ENCODE measurements at regions not wholly inside any gene's neighbourhood (a gene's known extent, or its start where the extent isn't known, plus 50 kb on each side); places are given as distances from the start of the nearest gene placed in this dataset.

DNA sequence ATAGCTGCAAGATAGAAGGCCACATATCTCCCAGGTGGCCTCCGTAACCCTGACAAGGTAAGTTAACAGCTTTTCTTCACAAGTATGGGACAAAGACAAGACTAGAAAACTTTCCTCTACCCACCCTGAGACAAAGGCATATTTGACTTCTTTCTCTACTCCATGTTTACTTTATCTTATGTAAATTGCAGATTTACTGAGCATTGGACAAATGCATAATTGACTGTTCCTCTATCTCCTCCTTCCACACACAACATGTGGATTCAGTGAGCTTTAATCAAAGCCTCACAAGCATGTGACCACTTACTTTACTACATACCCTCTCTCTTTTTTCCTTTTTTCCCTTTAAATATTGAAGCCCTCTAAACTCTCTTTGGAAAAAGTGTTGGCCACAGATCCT is 289.1 kb upstream of the TMTC1 start:
- TF ChIP-seq KLF9 (tag by site-specific recombination; IDR thresholded peaks at IDR 0.05; ENCODE audit: low read depth) (no peak), ZNF394 (tag by site-specific recombination; IDR thresholded peaks at IDR 0.05; ENCODE audit: borderline replicate concordance) (no peak), ZNF558 (tag by site-specific recombination; IDR thresholded peaks at IDR 0.05) (no peak), ZNF274 (IDR thresholded peaks at IDR 0.05; ENCODE audit: low read length) (no peak), ZNF274 (tag by site-specific recombination; IDR thresholded peaks at IDR 0.05; ENCODE audit: borderline replicate concordance) (no peak)

All from HEK293 (cell line).